ENCODE measurements at regions not wholly inside any gene's neighbourhood (a gene's known extent, or its start where the extent isn't known, plus 50 kb on each side); places are given as distances from the start of the nearest gene placed in this dataset.

DNA sequence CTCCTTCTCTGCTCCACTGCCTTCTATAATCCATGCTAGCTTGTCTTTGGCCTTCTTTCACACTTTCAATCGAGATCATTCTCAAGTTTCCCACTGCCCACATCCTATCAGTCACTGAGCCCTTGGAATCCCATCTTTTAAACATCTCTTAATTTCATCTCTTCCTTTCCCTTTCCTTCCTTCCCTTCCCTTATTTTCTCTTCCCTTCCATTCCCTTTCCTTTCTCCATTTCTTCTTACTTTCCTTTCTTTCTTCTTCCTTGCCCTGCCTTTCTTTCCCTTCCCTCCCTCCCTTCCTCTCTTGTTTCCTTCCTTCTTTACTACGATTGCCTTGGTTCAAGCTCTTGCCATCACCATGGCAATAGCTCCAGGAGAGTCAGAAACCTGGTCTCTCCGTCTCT lies 183.8 kb downstream of the EMP1 start:
- no peak for DNase-seq (ENCODE audit: low spot score)

- DNase-seq (ENCODE audit: low spot score) = no peak
Observed at GRCh38 chr12:13379531-13380188, 183.1 kb downstream of the EMP1 start.

GRCh38 chr12:13377698-13378097 lies 181.2 kb downstream of the EMP1 start:
- DNase-seq (ENCODE audit: low spot score) = no peak

DNA sequence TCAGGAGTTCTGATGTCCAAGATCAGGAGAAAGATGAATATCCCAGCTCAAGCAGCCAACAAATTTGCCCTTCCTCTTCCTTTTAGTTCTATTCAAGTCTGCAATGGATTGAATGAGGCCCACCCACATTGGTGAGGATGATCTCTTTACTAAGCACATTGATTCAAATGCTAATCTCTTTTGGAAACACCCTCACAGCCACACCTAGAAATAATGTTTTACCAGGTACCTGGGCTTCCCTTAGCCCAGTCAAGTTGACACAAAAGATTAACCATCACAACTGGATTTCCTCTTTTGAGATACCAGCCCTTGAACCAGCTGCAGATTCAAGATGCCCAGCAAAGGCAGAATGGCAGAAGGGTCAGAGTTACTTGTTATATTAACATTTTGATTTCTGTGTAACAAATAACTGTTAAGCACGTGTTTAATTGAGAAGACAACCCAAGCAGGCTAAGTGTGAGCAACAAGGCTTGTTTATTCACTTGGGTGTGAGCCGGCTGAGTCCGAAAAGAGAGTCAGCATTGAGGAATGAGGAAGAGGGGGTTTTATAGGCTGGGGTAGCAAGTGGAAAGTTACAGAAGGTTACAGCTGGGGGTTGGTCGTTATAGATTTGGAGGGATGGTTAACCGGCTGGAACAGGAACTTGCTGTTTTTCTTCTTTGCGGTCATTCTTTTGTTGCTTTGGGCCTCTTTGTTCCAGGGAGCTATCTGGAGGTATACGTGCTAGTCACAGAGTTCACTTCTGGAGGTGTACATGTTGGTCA lies 180.3 kb downstream of the EMP1 start:
- DNase-seq (ENCODE audit: low spot score) = no peak

GRCh38 chr12:13375583-13376345 lies 179.2 kb downstream of the EMP1 start:
- DNase-seq (ENCODE audit: low spot score) = no peak

GRCh38 chr12:13374793-13375192 lies 178.3 kb downstream of the EMP1 start:
- peak; percentile 25 for DNase-seq (ENCODE audit: low spot score)

GRCh38 chr12:13373803-13374202 lies 177.3 kb downstream of the EMP1 start:
- DNase-seq (ENCODE audit: low spot score) = no peak

DNA sequence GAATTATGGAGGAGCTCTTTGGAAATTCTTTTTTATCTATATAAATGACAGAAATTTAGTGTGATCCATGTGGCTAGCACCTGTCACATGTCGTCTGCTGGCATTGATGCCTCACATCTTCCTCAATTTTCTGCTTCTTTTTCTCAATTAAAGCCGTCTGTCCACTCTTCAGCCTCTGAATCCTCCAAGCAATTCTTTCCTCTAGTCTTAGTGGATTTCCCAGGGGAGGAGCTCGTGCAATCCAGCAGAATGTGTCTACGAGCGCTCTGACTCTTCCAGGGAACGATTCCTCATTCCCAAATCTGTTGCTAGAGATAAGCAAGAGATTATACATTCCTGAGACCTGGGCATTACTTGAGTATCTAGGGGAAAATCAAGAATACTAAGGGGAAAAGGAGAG lies 176.6 kb downstream of the EMP1 start:
- no peak for DNase-seq (ENCODE audit: low spot score)

- no peak for DNase-seq (ENCODE audit: low spot score)
Observed at GRCh38 chr12:13372386-13372785, 175.9 kb downstream of the EMP1 start.

- no peak for DNase-seq (ENCODE audit: low spot score)
Observed at GRCh38 chr12:13371797-13372196, 175.3 kb downstream of the EMP1 start.

GRCh38 chr12:13371367-13371766 lies 174.8 kb downstream of the EMP1 start:
- DNase-seq (ENCODE audit: low spot score) = no peak

DNA sequence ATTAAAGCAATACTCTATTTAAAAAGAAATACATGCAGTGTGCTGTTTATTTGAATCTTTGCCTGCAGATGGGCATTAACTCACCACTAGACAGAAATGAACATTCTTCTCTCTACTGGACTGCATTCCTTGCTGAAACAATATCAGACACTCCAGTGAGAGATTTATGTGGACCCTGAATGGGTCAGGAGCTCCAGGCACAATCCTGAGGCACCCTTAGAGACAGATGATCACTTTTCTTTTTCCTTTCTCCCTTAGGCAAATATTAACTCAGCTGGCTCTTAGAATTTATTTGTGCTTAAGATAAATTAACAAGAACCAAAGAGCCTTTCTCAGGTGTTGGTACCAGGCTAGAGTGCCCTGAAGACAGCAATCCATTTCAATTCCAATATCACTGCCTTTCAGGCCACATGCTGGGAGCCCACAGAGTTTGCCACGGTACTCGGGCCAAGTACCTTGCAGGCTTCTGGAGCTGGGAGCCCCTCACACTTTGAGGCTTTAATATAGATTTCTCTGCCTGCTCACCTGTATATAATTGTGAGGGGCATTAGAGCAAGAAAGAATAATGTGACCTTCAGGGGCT lies 173.0 kb downstream of the EMP1 start:
- DNase-seq (ENCODE audit: low spot score) = no peak

DNA sequence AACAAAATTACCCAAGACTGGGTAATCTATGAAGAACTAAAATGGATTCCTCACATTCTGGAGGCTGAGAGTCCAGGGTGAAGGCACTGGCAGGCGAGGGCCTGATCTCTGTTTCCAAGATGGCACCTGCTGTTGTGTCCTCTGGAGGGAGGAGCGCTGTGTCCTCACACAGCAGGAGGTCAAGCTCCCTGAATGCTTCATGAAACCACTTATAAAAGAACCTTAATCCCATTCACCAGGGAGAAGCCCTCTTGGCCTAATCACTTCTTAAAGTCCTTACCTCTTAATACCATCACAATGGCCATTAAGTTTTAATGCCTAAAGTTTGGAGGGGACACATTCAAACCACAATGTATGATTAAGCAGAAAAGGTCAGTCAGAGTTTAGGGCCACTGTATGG lies 172.4 kb downstream of the EMP1 start:
- DNase-seq (ENCODE audit: low spot score) = no peak

DNA sequence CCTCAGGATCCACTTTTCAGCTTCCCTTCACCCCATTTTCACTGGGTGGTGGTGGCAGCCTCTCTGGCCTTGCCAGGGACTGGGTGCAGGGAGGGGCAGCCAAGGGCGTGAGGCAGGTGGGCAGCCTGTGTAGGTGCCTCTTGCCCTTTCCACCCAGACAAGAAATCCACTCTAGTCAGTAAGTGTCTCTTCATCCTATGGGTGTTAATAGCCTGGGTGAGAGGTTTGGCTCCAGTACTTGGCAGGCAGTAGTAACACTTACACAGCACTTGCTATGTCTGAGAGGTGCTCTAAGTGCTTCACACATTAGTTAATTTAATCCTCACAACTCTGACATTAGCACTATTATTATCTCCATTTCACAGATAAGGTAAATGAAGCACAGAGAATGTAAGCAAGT lies 171.9 kb downstream of the EMP1 start:
- no peak for DNase-seq (ENCODE audit: low spot score)

DNA sequence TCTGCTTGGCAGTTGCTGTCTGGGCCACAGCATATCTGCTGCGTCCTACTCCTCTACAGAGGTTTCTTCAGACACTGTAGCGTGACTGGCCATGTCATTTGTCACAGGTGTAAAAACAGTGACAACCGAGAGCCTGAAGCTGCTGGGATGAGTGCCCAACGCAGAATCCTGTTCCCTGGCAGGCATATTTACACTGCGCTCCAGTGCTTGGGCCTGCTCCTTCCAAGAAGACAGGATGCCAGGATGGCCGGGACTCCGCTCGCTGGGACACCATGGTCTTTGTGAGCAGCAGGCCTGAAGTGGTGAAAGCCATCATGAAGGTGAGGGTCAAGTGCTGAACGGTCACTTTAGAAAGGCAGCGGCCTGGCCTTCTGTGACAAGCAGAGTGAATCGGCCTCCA lies 171.4 kb downstream of the EMP1 start:
- DNase-seq (ENCODE audit: low spot score) = no peak

GRCh38 chr12:13365748-13366366 lies 169.3 kb downstream of the EMP1 start:
- no peak for DNase-seq (ENCODE audit: low spot score)

DNA sequence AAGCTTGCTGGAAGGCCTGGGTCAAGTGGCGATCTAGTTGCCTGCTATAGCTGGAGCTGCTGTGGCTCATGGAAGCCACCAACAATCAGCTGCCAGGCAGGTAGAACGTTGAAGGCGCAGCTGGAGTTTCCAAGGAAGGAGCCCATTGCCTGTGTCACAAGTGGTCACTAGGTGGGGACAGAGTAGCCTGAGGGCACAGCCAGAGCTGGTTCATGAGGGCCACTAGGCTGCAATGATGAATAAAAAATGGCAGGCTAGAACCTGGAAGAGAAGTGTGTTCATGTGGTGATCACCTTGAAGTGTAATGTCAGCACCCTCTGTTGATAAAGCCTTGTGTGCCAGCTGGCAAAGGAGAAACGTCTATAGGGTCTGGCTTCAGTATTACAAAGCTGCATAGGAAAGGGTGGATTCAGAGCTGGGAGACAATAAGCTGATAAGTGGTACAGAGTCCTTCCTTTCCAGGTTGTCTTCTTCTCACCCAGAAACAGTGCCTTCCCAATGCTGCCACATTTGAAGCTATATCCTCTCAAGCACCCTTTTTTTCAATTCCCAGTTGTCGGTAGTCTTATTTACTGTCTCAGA lies 165.8 kb downstream of the EMP1 start:
- peak; percentile 64 for DNase-seq (ENCODE audit: low spot score)

- no peak for DNase-seq (ENCODE audit: low spot score)
Observed at GRCh38 chr12:13359636-13360035, 163.1 kb downstream of the EMP1 start.

DNA sequence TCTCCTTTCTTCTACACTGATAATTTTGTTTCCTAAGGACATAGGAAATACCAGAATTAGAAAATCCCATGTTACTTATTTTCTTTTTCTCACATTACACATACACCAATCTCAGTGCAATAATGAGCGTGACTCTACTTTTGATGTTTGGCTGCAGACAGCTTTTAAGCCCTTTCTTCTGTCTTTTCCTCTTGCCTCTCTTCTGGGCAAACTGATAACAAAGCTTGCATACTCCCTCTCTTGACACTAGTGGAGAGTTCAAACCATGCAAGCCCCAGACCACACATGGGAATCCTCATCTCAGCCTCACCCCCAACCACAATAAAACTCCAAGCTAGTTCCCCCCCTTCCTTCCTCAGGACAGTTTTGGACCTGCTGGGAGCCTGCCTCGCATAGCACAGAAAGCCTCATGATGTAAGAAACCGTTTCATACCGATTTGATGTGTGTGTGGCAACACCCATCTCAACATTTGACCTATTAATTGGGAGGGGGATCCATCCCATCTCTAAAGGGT lies 161.9 kb downstream of the EMP1 start:
- DNase-seq (ENCODE audit: low spot score) = no peak

GRCh38 chr12:13350946-13351345 lies 154.4 kb downstream of the EMP1 start:
- no peak for DNase-seq (ENCODE audit: low spot score)

DNA sequence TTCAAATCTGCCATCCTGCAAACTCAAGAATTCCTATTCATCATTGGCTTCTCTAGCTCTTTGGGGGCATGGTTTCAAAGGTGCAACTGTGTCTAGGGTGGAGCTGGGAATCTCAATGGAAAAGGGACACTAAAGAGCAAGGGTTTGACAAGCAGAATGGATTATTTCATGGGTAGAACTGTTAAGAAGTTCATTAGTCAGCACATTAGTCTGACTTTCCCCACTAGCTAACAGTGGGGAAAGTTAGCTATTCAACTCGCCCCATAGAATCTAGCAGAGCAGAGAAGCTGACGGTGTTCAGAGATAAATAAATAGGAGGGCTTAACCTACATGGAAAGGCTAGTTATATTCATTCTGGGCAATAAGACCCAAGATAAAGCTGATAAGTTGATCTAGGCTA lies 153.9 kb downstream of the EMP1 start:
- no peak for DNase-seq (ENCODE audit: low spot score)

GRCh38 chr12:13348464-13348863 lies 151.9 kb downstream of the EMP1 start:
- no peak for DNase-seq (ENCODE audit: low spot score)
